ENCODE measurements at regions not wholly inside any gene's neighbourhood (a gene's known extent, or its start where the extent isn't known, plus 50 kb on each side); places are given as distances from the start of the nearest gene placed in this dataset.
"Not testable (repeated sequence)": the region's sequence is repeated elsewhere in the genome, so short reads cannot be mapped to it uniquely, and the experiment has no call there.

DNA sequence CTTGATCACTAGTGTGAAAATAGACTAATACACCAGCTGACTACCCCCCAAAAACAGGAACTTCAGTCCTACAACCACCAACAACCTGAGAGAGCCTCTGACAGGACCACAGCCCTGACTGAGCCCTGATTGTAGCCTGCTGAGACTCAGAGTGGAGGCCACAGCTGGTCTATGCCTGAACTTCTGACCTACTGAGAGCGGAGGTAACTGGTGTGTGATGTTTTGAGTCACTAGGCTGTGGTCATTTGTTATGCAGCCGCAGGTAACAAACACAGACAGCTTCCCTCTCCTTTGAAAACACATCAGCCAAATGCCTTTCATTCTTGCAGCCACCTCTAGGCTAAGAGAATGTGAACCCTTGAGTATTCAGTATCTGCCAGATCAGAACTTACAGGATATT lies 631.1 kb downstream of the PRIM2 start:
- not testable (repeated sequence) for H3K4me3 ChIP-seq (ENCODE audit: low read length); DNase-seq (ENCODE audit: low read depth)

- not testable (repeated sequence) for DNase-seq (ENCODE audit: low read depth); H3K4me3 ChIP-seq (ENCODE audit: low read length)
Observed at GRCh38 chr6:57950430-57950829, 633.0 kb downstream of the PRIM2 start.

DNA sequence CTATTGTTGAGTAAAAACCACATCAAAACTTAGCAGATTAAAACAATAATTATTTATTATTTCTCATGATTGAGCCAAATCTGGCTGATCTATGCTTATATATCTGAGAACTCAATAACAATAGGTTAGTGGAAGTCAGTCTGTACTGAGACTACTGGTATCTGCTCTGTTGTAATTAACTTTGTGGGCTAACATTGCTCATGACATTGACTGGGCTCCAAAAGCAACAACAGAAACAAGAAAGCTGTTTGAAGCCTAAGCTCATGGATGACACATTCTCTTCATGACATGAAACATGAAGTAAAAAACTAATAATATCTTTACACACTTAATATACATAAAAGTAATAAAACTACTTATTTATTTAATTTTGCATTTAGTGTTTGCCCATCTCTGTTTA lies 649.3 kb downstream of the PRIM2 start:
- not testable (repeated sequence) for H3K4me3 ChIP-seq (ENCODE audit: low read length)
- peak; percentile 53 for DNase-seq (ENCODE audit: low read depth)

GRCh38 chr6:57971956-57972355 lies 654.5 kb downstream of the PRIM2 start:
- H3K4me3 ChIP-seq (ENCODE audit: low read length); DNase-seq (ENCODE audit: low read depth): not testable (repeated sequence)

DNA sequence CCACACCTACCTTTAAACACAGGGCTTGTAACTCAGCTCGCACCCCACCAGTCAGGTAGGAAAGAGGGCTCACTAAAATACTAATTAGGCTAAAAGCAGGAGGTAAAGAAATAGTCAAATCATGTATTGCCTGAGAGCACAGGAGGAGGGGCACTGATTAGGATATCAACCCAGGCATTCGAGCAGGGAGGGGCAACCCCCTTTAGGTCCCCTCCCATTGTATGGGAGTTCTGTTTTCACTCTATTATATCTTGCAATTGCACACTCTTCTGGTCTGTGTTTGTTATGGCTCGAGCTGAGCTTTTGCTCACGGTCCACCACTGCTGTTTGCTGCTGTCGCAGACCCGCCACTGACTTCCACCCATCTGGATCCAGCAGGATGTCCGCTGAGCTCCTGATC lies 657.2 kb downstream of the PRIM2 start:
- H3K4me3 ChIP-seq (ENCODE audit: low read length), result no peak overlapping the region
- TF ChIP-seq, protein P1, sequence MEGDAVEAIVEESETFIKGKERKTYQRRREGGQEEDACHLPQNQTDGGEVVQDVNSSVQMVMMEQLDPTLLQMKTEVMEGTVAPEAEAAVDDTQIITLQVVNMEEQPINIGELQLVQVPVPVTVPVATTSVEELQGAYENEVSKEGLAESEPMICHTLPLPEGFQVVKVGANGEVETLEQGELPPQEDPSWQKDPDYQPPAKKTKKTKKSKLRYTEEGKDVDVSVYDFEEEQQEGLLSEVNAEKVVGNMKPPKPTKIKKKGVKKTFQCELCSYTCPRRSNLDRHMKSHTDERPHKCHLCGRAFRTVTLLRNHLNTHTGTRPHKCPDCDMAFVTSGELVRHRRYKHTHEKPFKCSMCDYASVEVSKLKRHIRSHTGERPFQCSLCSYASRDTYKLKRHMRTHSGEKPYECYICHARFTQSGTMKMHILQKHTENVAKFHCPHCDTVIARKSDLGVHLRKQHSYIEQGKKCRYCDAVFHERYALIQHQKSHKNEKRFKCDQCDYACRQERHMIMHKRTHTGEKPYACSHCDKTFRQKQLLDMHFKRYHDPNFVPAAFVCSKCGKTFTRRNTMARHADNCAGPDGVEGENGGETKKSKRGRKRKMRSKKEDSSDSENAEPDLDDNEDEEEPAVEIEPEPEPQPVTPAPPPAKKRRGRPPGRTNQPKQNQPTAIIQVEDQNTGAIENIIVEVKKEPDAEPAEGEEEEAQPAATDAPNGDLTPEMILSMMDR (conservative IDR thresholded peaks at IDR 0.05; ENCODE audit: low read length), result no peak
- no peak for DNase-seq (ENCODE audit: low read depth)

GRCh38 chr6:57975127-57975526 lies 657.7 kb downstream of the PRIM2 start:
- not testable (repeated sequence) for DNase-seq (ENCODE audit: low read depth); H3K4me3 ChIP-seq (ENCODE audit: low read length)

- DNase-seq (ENCODE audit: low read depth); H3K4me3 ChIP-seq (ENCODE audit: low read length): not testable (repeated sequence)
Observed at GRCh38 chr6:57976371-57976770, 658.9 kb downstream of the PRIM2 start.

DNA sequence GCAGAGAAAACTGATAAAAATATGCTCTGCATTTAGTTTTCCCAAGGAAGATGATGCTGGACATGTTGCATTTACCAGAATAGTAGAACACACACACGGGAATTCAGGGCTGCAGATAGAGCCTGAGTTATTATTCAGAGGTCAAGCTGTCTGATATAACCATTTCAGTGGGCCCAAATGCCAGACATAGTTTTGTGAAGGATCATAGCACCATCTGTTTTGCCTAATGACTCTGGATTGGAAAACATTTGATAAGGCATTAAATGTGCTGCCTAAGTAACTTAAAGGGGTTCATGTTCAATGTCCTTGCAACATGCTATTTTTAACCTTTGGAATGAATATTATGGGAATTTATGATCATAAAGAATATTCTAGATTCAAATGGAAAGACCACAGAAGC lies 666.2 kb downstream of the PRIM2 start:
- DNase-seq (ENCODE audit: low read depth), result peak; percentile 62
- H3K4me3 ChIP-seq (ENCODE audit: low read length), result not testable (repeated sequence)

DNA sequence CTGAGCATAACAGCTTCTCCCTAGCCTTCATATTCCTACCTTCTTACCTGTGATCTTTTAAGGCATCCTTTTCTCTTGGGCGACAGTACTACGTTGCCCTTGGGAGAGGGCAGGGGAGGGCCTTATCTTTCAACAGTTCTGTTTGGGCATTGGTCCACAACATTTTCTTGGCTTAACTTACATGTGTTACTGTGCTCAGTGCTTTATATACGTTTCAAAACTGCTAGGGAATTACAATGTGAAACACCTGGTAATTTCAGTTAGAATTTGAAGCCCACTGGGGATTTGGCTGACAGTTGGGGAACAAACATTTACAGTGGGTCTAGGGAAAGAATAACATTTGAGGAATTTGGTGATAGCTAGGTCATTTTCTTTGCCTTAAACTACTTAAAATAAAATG lies 667.1 kb downstream of the PRIM2 start:
- H3K4me3 ChIP-seq (ENCODE audit: low read length); DNase-seq (ENCODE audit: low read depth): not testable (repeated sequence)

- DNase-seq (ENCODE audit: low read depth); H3K4me3 ChIP-seq (ENCODE audit: low read length): not testable (repeated sequence)
Observed at GRCh38 chr6:57985734-57986133, 668.3 kb downstream of the PRIM2 start.

DNA sequence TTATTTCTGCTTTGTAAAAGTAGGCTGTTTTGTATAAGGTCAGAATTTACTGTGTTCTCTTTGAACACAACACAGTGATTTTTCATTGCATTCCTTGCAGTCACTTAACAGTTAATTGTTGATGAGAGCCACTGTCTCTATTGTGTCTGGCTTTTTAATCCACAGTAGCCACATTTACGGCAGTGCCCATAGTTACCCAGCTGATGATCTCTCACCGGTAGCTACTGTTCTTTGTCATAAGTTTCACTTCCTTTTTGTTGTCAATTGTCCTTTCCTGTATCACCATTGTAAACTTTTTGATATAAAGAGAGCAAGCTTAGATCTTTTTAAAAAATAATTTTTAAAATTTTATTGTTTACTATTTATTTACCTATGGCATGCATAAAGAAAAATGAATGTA lies 669.2 kb downstream of the PRIM2 start:
- peak; percentile 33 for DNase-seq (ENCODE audit: low read depth)
- not testable (repeated sequence) for H3K4me3 ChIP-seq (ENCODE audit: low read length)

GRCh38 chr6:57989520-57990080 lies 672.2 kb downstream of the PRIM2 start:
- TF ChIP-seq, protein P1 (conservative IDR thresholded peaks at IDR 0.05; ENCODE audit: low read length), result 0 out of 2 replicates have a peak, but pooled peaks have one; percentile 12
- H3K4me3 ChIP-seq (ENCODE audit: low read length), result not testable (repeated sequence)
- DNase-seq (ENCODE audit: low read depth), result peak; percentile 45

GRCh38 chr6:57998858-57999619 lies 681.6 kb downstream of the PRIM2 start:
- not testable (repeated sequence) for DNase-seq (ENCODE audit: low read depth); H3K4me3 ChIP-seq (ENCODE audit: low read length)

GRCh38 chr6:58000233-58000632 lies 682.8 kb downstream of the PRIM2 start:
- not testable (repeated sequence) for DNase-seq (ENCODE audit: low read depth); H3K4me3 ChIP-seq (ENCODE audit: low read length)

Data from AG10803 (cell line).